A204.1 (cell line): ENCODE measurements at regions not wholly inside any gene's neighbourhood (a gene's known extent, or its start where the extent isn't known, plus 50 kb on each side); places are given as distances from the start of the nearest gene placed in this dataset.

Experiments
- FAIRE-seq: peaks from 2 replicates; lab custom pipeline; 2012; peaks lifted over from hg19 to GRCh38; lab: Jason Lieb, UNC

DNA sequence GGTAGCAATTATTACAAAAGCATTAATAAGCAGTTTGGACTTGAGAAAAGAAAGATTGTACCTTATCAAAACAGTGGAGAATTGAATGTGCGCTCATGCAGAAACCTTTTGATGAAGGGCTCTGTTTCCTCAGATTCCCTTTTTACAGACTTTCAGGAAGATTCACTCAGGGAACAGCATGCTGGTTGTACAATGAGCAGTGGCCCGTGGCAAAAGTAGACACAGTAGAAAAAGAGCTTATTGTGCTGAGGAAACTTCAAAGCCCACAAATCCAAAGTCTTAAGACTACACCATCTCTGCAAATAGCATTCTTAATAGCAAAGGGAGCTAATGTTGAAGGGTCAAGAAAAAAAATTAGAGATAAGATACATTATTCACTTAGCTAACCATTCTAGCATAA, 858.9 kb downstream of the PDHA2 start:
- no peak for FAIRE-seq

DNA sequence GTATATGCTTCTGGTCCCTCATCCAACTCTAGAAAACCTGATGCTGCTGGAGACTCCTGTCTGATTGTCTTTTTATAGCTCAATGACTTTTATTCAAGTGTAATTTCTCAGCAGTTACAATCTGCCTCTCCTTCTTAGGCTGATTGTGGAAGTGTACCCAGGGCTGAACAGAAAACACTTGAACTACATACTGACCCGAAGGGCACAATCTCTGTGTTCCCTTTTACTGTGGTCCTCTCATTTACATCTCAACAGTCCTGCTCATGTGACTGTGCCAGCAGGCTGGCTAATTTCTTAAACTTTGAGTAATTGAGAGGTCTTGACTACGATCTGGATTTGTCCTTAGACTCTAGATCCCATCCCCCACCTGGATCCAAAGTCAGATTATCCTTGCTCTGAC, 863.4 kb downstream of the PDHA2 start:
- FAIRE-seq: no peak

DNA sequence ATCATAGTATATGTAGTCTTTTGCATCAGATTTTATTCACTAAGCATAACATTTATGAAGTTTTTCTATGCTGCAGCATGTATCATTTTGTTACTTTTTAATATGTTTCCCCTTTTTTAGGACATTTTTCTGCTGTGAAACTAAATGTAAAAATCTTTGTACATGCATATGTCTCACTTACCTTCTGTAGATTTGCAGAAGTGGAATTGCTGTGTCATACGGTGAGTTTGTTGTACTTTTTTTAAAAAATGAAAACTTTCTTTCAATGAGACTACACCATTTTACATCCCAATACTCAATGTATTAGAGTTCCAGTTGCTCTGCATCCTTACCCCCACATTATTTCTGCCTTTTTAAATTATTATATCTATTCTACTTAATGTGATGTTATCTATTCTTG, 868.9 kb downstream of the PDHA2 start:
- FAIRE-seq: no peak

GRCh38 chr4:96713271-96713850, 873.5 kb downstream of the PDHA2 start:
- no peak for FAIRE-seq

DNA sequence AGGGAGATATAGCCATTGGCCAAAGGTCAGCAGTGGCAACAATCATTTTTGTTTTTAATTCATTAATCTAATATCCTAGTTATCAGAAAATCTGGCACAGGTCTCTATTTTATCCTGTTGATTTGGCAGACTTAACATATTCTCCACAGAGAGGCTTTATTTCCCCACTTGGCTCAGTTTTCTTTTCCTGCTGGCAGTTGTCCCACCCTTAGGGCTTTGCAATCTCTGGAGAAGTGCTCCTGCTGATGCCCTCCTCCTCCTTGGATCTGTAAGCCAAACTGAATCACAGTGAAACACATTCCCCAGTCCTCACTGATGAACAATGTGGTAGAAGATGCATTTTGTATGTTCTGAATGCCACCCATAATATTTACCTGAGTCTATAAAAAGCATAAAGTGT, 889.7 kb downstream of the PDHA2 start:
- no peak for FAIRE-seq

DNA sequence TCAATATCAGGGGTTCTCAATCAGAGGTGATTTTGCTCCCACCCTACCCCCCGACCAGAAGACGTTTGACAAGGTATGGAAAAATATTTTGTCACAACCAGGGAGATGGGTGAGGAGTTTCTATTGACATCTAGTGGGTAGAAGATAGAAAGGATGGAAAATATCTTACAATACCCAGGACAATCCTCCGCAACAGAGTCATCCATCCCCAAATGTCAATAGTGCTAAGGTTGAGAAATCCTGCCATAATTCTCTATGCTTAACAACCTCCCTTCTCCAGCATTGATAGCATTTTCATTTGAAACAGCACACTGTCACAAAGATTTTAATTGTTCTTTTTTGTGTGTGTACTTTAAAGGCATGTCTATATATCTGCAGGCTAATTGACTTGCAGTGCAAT, 890.5 kb downstream of the PDHA2 start:
- FAIRE-seq: no peak

DNA sequence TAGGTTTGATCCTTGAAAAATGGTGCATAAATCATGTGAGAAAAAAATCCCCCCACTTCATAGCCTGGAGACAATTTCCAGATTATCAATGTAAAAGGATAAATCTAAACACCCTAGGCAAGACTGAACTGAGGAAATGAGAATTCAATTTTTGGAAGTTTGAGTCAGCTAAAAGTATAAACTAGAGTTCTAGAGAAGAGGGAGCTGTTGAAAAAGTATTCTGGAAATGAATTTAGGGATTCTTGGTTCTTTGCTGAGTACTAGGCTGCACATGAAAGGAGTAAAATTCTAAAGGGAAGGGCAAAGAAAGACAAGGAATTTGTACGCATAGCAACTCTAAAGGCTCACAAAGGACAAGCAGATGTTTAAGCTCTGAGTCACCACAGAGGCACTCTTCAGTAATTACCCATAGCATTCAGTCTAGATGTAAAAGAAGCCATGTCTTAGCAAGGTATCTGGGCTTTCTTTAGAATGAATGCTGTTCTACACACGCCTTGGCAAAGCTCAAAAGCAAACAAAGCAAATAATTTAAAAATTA, 896.5 kb downstream of the PDHA2 start:
- FAIRE-seq: no peak

GRCh38 chr4:96739101-96739500, 899.2 kb downstream of the PDHA2 start:
- no peak for FAIRE-seq

- no peak for FAIRE-seq
These were observed 902.6 kb downstream of the PDHA2 start for GRCh38 chr4:96742332-96743014.

- FAIRE-seq: no peak
These were observed 904.8 kb downstream of the PDHA2 start for GRCh38 chr4:96744676-96745075.

DNA sequence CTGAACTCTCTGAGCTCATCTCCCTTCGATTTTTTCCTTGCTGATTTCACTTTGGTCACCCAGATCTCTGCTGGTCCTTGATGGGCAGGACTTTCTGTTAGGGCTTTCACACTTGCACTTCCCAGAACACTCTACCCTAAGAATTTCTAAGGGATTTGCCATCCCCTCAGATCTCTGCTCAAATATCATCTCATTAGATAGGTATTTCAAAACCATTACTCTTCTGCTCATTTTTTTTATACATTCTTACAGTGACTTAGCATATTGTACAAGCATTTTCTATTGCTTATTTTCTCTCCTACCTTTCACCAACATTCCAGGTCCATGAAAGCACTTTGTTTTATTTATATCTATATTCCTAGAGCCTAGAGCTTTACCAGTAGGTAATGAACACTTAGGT, 913.3 kb downstream of the PDHA2 start:
- no peak for FAIRE-seq

- no peak for FAIRE-seq
These were observed 915.9 kb downstream of the PDHA2 start for GRCh38 chr4:96755569-96756484.

DNA sequence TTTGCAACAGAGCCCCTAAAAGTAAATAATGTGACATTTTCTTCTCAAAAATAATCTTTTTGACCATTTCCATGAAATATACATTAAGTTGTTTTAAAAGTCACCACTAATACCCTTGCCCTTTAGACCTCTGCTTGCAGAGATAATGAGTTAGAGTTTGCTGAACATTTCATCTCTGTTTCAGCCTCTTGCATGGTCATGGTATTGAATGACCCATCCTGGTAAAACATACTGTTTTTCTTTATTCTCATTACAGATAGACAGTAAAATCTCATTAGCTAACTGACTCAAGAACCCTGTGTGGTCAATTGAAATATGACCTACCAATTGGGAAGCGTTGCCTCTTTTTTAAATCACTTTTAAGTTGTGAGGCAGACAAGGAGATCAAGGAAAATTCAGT, 916.7 kb downstream of the PDHA2 start:
- no peak for FAIRE-seq

- no peak for FAIRE-seq
These were observed 923.7 kb downstream of the PDHA2 start for GRCh38 chr4:96763546-96763945.

GRCh38 chr4:96766359-96766758, 926.5 kb downstream of the PDHA2 start:
- no peak for FAIRE-seq

DNA sequence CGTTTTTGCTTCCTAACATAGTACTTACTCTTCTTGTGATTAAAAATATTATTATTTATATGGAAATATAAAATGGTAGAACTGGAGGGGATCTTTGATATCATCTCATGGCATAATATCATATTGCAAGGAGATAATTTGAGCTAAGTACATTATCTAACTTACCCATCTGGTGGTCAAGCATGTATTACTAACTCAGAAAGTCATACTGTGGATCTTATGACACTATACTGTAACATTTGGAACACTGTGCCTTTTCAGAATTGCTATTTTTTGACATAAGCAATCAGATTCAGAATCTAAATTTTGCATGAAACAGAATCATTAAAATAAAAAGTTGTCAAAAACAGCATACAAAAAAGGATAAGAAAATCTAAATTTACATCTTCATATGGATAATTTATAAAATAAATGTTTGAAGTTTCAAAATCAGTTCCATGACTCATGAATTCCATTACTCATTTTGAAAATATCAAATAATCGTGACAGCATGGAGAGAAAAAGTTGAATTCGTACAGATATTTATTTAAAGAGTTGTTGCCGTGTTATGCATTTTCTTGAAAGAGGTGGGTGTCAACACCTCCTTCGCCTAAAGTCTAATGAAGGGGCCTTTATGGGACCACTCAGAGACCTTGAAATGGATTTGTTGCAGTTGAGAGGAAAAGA, 928.1 kb downstream of the PDHA2 start:
- no peak for FAIRE-seq

GRCh38 chr4:96775501-96775900, 935.6 kb downstream of the PDHA2 start:
- no peak for FAIRE-seq

DNA sequence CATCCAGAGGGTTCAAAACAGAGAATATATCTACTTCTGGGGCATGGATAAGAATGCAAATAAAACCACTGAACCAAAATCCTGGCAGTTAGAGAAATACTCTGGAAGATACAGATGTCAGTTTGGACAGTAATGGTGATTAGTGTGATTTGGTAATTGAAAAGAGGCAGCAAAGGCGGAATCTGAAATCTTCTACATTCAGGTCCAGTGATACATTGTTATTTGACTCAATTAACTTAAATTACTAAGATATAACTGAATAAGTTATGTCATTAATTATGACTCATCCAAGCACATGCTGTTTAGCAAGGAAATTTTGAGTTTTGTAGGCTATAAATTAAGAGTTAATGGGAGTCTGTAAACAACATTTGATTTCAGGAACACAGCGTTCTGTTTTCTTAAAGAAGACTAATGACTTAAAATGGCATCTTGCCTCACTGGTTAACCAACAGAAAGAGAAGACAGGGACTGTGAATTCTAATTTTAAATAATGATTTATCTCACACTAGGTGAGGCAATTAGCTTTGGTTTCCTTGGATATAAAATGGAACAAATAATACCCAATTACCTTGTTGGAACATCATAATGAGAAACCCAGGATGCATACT, 937.1 kb downstream of the PDHA2 start:
- FAIRE-seq: no peak

DNA sequence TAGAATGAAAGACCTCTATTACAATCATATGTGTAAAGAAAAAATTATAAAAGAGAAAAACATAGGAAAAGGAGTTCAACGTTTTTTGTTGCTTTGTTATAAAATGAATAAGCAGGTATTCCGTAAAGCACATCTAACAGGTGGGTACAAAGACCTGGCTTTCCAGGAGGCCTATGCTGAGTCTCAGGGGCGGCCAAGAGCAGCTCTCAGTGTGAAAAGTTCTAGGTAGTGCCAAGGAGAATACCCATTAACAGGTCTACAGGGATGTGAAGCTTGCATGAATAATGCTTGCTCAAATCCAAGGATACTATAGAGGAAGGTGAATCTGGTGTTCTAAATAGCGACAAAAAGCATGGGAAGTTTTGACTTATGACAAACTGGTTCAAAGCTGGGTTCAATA, 944.4 kb downstream of the PDHA2 start:
- FAIRE-seq: no peak

DNA sequence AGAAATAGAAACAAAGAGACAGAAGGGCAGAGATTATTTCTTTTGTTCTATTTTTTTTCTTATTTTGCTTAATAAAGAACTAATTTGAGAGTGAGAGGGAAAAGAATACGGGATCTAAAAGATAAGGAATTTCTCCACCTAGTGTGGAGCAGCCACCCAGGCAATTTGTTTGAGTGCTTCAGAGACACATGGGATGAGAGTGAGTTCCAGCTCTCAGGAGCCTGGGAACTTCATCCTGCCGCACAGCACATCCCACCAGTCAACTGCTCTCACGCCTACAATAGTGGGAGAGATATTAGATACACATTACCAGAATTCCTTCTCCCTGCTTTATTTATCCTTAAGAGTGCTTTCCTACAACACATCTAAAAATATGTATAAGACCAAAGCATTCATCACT, 946.4 kb downstream of the PDHA2 start:
- FAIRE-seq: no peak

GRCh38 chr4:96787766-96788165, 947.9 kb downstream of the PDHA2 start:
- FAIRE-seq: no peak

DNA sequence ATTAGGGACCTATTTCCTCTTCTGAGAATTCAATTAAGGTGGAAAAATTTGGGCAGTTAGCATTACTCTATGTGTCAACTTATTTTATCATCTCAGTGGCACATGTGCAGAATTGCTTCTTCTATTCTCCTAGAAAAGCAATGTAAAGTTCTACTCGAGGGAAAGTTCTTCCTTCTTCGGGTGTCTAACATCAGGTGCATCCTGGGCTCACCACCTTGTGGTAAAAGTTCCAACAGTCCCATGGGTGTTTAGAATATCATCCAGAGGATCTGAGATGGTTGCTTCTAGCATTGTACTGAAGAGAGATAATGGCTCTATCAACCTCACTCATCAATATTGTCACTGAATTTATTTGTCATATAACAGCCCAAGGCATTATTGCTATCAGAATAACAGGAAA, 969.7 kb downstream of the PDHA2 start:
- FAIRE-seq: no peak
